GDM1 (cell line): ENCODE measurements at regions not wholly inside any gene's neighbourhood (a gene's known extent, or its start where the extent isn't known, plus 50 kb on each side); places are given as distances from the start of the nearest gene placed in this dataset.

Source experiments
- DNase-seq: peaks from one replicate; lab custom pipeline; 2025; lab: John Stamatoyannopoulos, UW

DNA sequence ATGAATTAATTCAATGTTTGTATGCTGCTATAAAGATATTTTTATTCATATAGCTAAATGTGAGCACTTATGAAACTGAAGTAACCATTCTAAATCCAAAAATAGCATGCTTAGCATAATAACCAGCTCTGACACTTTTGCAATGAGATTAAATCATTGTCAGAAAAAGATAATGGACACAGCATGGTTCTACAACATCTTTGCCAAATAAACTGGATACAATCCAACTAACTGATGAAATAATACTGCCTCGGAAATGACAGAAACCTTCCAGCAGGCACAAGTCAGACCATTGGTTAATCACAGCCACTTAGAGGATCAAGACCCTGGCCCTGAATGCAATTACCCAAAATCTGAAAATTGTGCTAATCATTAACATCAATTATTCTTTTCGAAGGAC, 592.7 kb upstream of the ADGRL4 start:
- no peak for DNase-seq

- no peak for DNase-seq
Measured at GRCh38 chr1:79595931-79596330, 589.4 kb upstream of the ADGRL4 start.

DNA sequence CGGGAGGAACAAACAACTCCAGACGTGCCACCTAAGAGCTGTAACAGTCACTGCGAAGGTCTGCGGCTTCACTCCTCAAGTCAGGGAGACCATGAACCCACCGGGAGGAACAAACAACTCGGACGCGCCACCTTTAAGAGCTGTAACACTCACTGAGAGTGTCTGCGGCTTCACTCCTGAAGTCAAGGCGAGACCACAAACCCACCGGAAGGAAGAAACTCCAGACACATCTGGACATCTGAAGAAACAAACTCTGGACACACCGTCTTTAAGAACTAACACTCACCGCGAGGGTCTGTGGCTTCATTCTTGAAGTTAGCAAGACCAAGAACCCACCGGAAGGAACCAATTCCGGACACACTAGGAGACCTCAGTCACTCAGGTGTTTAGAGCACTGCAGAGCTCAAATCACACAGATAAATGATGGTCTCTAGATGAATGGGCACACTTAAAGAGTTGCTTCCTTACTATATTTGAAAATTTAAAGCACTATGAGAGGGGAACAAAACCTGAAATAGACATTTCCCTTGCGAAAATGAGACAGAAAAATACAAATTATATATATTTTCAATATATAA, 587.7 kb upstream of the ADGRL4 start:
- no peak for DNase-seq

DNA sequence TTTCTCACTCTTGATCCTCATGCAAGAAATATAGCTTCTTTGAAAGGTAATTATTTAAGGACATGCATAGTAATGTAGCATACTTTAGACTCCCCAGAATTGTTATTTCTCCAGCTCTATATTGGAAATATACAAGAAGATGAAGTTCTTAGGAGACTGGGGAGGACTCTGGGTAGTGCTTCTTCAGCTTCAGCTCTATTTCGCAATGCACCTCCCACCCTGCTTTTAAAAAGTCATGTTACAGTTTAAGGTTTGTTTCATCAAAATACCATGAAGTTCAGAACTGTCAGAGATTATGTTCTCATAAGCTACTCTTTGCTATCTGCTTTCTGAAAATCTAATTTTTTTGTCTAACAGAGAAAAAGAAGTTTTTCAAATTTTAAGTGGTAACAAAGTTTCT, 586.2 kb upstream of the ADGRL4 start:
- DNase-seq, result no peak

GRCh38 chr1:79588719-79589118, 582.2 kb upstream of the ADGRL4 start:
- DNase-seq, result no peak

GRCh38 chr1:79587229-79587628, 580.7 kb upstream of the ADGRL4 start:
- no peak for DNase-seq

GRCh38 chr1:79585801-79586200, 579.3 kb upstream of the ADGRL4 start:
- no peak for DNase-seq

- DNase-seq, result no peak
Measured at GRCh38 chr1:79575424-79575823, 568.9 kb upstream of the ADGRL4 start.

DNA sequence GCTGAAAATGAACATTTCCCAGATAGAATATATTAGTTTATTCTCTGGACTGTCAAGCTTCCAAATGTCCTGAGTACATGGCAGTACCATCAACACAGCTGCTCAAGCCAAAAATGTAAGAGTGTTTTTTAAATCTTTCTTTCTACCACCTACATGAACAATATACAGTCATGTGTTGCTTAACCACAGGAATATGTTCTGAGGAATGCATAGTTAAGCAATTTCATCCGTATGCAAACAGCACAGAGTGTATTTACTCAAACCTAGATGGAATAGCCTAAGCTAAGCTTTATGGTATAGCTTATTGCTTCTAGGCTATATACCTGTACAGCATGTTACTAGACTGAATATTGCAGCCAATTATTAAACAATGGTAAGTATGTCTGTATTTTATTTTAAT, 561.9 kb upstream of the ADGRL4 start:
- no peak for DNase-seq

- no peak for DNase-seq
Measured at GRCh38 chr1:79561521-79561978, 555.0 kb upstream of the ADGRL4 start.

DNA sequence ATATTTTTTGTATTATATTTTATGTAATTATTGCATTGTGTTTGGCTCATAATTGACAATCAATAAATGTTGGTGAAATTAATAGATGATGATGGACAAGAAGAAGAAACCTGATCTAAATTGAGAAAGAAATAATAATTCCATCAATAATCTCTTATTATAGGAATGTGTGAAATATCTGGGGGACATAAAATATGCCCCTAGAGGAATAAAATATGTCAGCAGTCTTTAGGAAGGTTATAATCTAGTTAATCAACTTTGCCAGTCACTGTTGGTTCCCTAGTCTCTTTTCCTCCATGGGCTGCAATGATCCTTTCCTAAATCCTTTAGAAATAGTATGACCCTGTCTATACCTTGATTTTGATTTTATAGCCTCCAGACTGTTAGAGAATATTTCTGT, 549.7 kb upstream of the ADGRL4 start:
- DNase-seq, result no peak

DNA sequence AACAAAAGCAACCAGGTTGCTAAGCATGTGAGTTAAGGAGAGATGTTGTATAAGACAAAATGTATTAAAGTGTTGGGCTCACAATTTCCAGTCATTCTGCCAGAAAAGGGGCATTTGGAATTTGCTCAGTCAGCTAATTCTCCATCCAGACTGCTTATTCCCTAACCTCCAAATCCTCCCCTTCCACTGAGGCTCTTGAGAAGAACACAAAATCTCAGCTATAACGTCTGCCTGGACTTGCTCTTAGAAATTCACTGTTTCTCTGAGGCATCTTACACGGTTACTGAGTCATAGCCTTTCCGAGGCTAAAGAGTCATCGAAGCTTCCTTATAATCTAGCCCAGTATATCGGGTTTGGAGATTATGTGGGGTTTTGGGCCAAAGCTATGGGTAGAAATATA, 548.2 kb upstream of the ADGRL4 start:
- no peak for DNase-seq

GRCh38 chr1:79551321-79551720, 544.8 kb upstream of the ADGRL4 start:
- DNase-seq, result no peak

- no peak for DNase-seq
Measured at GRCh38 chr1:79550402-79550801, 543.9 kb upstream of the ADGRL4 start.

GRCh38 chr1:79549201-79549600, 542.7 kb upstream of the ADGRL4 start:
- no peak for DNase-seq

DNA sequence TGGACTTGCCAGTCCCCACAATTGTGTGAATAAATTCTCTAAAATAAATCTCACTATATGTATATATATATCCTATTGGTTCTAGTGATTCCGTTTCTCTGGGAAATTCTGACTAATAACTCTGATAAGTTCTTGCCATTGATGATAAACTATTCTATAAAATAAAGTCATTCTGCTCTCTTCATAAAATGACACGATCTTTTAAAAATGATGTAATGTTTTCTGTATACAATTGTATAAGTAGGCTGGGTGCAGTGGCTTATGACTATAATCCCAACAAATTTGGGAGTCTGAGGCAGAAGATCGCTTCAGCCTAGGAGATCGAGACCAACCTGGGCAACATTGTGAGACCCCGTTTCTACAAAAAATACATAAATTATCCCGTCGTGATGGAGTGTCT, 541.0 kb upstream of the ADGRL4 start:
- no peak for DNase-seq

- DNase-seq, result no peak
Measured at GRCh38 chr1:79543394-79543793, 536.9 kb upstream of the ADGRL4 start.

DNA sequence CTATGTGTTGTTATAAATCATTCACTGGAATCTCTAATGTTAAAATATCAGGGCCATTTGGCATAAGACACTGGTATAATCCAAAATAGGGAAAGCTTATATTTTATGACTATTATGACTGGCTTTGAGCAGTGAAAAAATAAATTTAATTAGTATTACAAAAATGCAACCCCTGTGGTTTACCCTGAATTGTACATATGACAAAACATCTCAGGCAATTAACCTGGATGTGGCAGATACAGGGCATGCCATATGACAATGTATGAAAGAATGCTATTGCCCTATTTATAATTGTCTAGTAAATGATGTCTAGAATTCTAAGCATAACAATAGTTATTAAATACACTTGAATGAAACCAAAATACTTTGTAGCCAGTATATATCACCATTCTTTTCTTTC, 532.5 kb upstream of the ADGRL4 start:
- no peak for DNase-seq

DNA sequence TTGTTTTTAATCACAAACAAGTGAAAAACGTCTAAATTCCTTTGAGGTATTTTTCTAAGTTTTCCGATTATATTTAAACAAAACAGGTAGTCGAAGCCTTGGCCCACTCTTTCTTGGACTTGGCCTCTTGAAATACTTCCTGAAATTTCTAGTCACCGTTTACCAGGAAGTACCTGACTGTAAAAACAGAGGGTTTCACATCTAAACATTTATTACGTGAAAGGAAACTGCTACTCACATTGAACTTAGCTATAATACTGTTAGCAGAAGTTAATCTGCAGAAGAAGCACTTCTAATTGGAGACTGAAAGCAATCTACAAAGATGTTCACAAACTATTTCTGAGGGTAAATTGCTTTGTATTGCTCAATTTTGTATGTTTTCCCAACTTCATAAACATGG, 526.0 kb upstream of the ADGRL4 start:
- no peak for DNase-seq

- no peak for DNase-seq
Measured at GRCh38 chr1:79531790-79532189, 525.3 kb upstream of the ADGRL4 start.

- DNase-seq, result no peak
Measured at GRCh38 chr1:79530476-79530875, 523.9 kb upstream of the ADGRL4 start.

DNA sequence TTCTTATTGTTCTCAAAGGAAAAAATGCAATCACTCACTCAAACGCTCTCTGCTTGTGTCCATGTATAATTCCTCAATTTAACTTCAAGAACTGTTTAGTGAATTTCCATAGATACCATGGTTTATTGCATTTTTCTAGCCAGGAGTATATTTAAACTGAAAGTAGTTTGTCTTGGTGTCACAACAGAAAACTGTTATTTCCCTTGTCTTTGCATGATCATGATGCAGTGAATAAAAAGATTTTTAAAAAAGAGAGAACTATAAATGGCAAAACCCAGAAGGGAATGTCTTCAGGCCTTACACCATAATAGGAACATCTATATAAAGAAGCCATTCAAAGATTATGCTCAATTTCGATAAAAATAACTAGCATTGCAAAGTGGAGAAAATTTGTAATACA, 523.5 kb upstream of the ADGRL4 start:
- no peak for DNase-seq

- no peak for DNase-seq
Measured at GRCh38 chr1:79524126-79524525, 517.6 kb upstream of the ADGRL4 start.

DNA sequence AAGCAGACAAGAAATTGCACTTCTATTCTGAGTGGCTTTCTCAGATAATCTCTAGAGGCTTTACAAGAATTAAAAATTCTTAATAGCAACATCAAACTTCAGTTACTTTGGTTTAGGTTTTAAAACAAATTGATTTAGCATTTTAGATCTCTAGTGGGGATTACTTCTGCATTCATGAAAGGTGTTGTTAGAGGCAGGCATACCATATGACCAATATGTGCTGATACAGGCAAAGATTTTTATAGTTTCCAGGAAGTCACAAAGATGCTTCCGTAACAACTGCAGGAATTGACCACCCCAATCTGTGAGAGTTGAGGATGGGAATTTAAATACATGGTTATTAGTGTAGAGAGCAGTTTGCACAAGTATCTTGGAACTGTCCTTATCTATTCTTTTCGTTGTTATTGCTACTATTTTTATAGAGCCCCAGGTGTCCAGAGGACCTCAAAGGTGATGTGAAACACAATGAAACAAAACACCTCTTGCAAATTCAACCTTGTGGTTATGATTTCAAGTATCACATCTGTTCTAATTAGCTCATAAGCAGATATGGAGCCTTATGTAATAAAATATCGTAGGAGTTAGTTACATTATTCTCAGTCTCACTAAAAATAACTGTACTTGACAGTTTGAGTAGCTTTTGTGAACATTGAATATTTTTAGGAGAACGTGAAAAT, 512.7 kb upstream of the ADGRL4 start:
- no peak for DNase-seq
